DMS79 (cell line): ENCODE measurements at regions not wholly inside any gene's neighbourhood (a gene's known extent, or its start where the extent isn't known, plus 50 kb on each side); places are given as distances from the start of the nearest gene placed in this dataset.

Experiments used
- DNase-seq: peaks from one replicate; lab custom pipeline; 2025; lab: John Stamatoyannopoulos, UW

- DNase-seq = no peak
Observed at GRCh38 chr3:194837457-194838127, 151.9 kb downstream of the FAM43A start.

GRCh38 chr3:194838236-194838635 is 152.6 kb downstream of the FAM43A start:
- no peak for DNase-seq

GRCh38 chr3:194840661-194841514 is 155.2 kb downstream of the FAM43A start:
- no peak for DNase-seq

- DNase-seq = no peak
Observed at GRCh38 chr3:194841515-194841841, 155.8 kb downstream of the FAM43A start.

- DNase-seq = no peak
Observed at GRCh38 chr3:194843556-194843955, 157.9 kb downstream of the FAM43A start.

GRCh38 chr3:194844046-194844445 is 158.4 kb downstream of the FAM43A start:
- peak; percentile 13 for DNase-seq

- DNase-seq = no peak
Observed at GRCh38 chr3:194849166-194849875, 163.6 kb downstream of the FAM43A start.

GRCh38 chr3:194851254-194851653 is 165.6 kb downstream of the FAM43A start:
- peak; percentile 83 for DNase-seq

- no peak for DNase-seq
Observed at GRCh38 chr3:194851941-194852340, 166.3 kb downstream of the FAM43A start.

GRCh38 chr3:194852345-194852744 is 166.7 kb downstream of the FAM43A start:
- no peak for DNase-seq

- peak; percentile 90 for DNase-seq
Observed at GRCh38 chr3:194852831-194853508, 167.3 kb downstream of the FAM43A start.

- DNase-seq = no peak
Observed at GRCh38 chr3:194854206-194854605, 168.5 kb downstream of the FAM43A start.

GRCh38 chr3:194854659-194855390 is 169.1 kb downstream of the FAM43A start:
- DNase-seq = no peak

GRCh38 chr3:194856296-194856695 is 170.6 kb downstream of the FAM43A start:
- DNase-seq = no peak

GRCh38 chr3:194857469-194858113 is 171.9 kb downstream of the FAM43A start:
- DNase-seq = no peak

GRCh38 chr3:194858382-194858781 is 172.7 kb downstream of the FAM43A start:
- no peak for DNase-seq

- no peak for DNase-seq
Observed at GRCh38 chr3:194860725-194861124, 175.0 kb downstream of the FAM43A start.

- DNase-seq = no peak
Observed at GRCh38 chr3:194861375-194861774, 175.7 kb downstream of the FAM43A start.

- DNase-seq = no peak
Observed at GRCh38 chr3:194865061-194865460, 179.4 kb downstream of the FAM43A start.

GRCh38 chr3:194865615-194866014 is 179.9 kb downstream of the FAM43A start:
- no peak for DNase-seq

GRCh38 chr3:194866236-194866635 is 180.6 kb downstream of the FAM43A start:
- DNase-seq = no peak
